ENCODE measurements at regions not wholly inside any gene's neighbourhood (a gene's known extent, or its start where the extent isn't known, plus 50 kb on each side); places are given as distances from the start of the nearest gene placed in this dataset.

DNA sequence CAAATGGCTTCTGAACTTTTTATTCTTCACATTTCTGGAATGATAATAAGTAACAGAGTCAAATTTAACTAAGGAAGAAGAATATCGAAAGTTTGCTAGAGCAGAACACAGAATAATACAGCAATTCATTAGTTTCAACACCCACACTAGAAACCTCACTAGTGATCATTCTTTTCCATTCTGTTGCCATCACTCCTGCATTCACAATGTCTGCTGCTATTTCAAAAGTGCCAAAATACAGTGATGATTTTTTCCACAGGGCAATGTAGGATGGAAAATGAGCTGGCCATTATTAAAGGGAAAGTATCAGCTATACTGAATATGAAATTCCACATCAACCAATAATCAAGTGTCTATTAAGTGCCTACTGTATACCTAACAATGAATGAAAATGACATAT, 186.7 kb downstream of the USP46 start:
- no peak for DNase-seq
- no peak for TF ChIP-seq POLR2A (IDR thresholded peaks at IDR 0.05)
- Histone ChIP-seq H3K4me1 (no peaks in the 10 kb centered on the region), H3K27me3 (no peaks in the 10 kb centered on the region), H3K36me3 (no peaks in the 10 kb centered on the region), H3K27ac (no peak overlapping the region), H3K4me3 (no peak overlapping the region), H3K9me3 (no peaks in the 10 kb centered on the region)
- intact Hi-C loops (cut with DNase I; ENCODE audit: low total_unique reads), result no loop called here

DNA sequence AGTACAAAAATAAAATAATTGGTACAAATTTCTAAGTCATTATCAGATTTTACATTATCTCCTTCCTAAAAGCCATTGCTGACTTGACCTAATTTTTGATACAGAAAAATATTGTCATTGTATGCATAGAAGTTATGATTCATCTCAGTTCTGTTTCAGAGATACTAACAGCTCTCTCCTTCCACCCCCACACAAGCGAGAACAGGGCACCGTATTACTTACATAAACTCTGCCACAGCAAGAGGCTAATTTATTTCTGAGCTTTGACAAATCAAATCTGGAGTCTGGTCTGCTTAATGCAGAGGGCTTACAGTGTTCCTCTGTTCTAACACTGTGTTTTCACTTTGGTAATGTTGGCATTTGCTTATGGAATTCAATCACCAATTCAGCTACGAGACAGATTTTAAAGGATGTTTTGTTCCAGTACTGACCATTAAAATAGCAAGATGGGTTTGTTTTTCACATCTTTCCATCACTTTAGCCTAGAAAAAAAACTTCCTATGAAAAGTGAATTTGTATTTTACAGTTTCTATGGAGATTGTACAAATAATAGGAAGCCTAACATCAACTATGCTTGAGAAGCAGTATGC, 181.8 kb downstream of the USP46 start:
- Histone ChIP-seq H3K36me3 (no peaks in the 10 kb centered on the region), H3K27me3 (no peaks in the 10 kb centered on the region), H3K4me3 (no peak overlapping the region), H3K27ac (no peak overlapping the region), H3K4me1 (no peaks in the 10 kb centered on the region), H3K9me3 (no peaks in the 10 kb centered on the region)
- intact Hi-C loops (cut with DNase I; ENCODE audit: low total_unique reads), result no loop called here
- no peak for DNase-seq
- TF ChIP-seq, protein P1, sequence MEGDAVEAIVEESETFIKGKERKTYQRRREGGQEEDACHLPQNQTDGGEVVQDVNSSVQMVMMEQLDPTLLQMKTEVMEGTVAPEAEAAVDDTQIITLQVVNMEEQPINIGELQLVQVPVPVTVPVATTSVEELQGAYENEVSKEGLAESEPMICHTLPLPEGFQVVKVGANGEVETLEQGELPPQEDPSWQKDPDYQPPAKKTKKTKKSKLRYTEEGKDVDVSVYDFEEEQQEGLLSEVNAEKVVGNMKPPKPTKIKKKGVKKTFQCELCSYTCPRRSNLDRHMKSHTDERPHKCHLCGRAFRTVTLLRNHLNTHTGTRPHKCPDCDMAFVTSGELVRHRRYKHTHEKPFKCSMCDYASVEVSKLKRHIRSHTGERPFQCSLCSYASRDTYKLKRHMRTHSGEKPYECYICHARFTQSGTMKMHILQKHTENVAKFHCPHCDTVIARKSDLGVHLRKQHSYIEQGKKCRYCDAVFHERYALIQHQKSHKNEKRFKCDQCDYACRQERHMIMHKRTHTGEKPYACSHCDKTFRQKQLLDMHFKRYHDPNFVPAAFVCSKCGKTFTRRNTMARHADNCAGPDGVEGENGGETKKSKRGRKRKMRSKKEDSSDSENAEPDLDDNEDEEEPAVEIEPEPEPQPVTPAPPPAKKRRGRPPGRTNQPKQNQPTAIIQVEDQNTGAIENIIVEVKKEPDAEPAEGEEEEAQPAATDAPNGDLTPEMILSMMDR (IDR thresholded peaks at IDR 0.05), result no peak
- no peak for TF ChIP-seq POLR2A (IDR thresholded peaks at IDR 0.05)

DNA sequence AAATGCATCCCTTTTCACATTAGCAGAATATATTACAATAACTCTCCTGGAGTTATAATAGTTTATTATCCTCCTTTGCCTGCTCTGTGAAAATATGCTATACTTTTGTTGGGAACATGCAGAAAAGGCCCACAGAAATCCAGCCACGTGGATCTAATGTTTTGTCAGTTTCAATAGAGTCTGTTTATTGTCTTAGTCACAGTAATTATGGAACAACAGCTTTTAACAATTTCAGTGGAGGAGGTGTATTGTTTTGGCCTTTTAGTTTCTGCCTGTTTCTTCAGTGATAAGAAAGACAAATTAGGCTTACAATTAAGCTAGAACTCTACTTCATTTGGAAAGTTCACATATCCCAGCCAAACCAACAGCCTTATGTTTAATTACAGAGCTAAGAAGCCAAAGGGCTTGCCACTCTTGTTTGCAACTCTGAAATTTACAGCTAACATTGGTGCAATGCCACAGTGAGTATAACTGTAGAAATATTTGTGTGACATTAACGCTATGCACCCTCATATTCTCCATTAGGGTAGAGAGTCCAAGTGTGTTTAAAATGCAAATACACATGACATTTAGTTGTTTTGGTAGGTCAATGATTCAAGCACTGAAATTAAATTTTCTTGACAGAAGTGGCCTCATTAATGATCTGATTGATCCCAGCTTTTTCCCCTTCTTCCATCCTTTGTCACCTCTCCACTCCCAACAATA, 175.8 kb downstream of the USP46 start:
- Histone ChIP-seq H3K27ac (no peak overlapping the region), H3K4me1 (no peaks in the 10 kb centered on the region), H3K4me3 (no peak overlapping the region), H3K36me3 (no peaks in the 10 kb centered on the region), H3K27me3 (no peaks in the 10 kb centered on the region), H3K9me3 (no peaks in the 10 kb centered on the region)
- no peak for DNase-seq
- TF ChIP-seq, protein P1 (IDR thresholded peaks at IDR 0.05), result no peak
- no peak for TF ChIP-seq POLR2A (IDR thresholded peaks at IDR 0.05)
- intact Hi-C loops (cut with DNase I; ENCODE audit: low total_unique reads), result no loop called here

DNA sequence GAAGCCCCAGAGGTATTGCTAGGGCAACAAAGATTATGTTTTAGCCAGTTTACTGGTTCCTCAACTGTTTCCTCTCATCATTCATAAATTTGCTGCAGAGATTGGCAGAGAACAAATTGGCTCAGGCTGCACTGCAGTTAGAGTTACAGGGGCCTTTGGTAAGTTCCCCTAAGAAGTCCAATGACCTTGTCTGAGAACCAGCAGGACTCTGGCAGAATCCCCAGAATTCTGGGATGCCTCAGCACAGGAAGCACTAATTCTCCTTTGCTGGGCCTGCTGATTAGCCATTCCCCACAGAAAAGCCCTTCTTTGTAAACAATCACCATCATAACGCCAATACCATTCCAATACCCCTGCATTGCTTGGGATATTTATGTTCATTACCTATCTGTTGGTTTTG, 151.3 kb downstream of the USP46 start:
- intact Hi-C loops (cut with DNase I; ENCODE audit: low total_unique reads), result no loop called here

DNA sequence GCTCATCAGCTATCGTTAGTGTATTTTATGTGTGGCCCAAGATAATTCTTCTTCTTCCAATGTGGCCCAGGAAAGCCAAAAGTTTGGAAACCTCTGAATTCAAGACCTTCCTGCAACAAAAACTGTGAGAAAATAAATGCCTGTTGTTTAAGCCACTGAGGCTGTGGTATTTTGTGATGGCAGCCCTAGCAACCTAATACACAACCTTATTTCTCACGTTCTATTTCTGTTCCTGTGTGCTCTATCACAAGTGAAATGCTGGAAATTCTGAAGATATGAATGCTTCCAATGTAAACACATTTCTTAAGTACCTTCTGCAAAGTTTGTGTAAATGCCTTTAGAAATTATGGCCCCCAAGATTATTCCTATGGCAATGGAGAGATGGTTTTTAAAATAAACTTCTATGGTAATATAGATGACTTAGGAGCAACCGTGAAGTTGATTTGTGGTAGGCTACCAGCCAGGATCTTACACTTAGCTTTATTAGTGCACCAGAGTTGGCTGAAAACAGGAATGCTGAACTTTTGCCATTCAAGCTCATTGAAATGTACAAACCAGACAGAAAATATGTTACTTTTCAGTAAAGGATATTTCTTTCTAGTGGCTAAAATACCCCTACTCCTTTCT, 148.0 kb downstream of the USP46 start:
- Histone ChIP-seq H3K9me3 (no peaks in the 10 kb centered on the region), H3K36me3 (no peaks in the 10 kb centered on the region), H3K27me3 (no peaks in the 10 kb centered on the region), H3K27ac (no peak overlapping the region), H3K4me1 (no peaks in the 10 kb centered on the region), H3K4me3 (no peak overlapping the region)
- intact Hi-C loops (cut with DNase I; ENCODE audit: low total_unique reads), result no loop called here
- no peak for DNase-seq
- TF ChIP-seq, protein P1 (IDR thresholded peaks at IDR 0.05), result no peak
- no peak for TF ChIP-seq POLR2A (IDR thresholded peaks at IDR 0.05)

More for the DNA sequence above, 151.3 kb downstream of the USP46 start:
- Histone ChIP-seq H3K4me1 (no peaks in the 10 kb centered on the region), H3K27ac (no peak overlapping the region), H3K9me3 (no peaks in the 10 kb centered on the region), H3K36me3 (no peaks in the 10 kb centered on the region), H3K27me3 (no peaks in the 10 kb centered on the region), H3K4me3 (no peak overlapping the region)
- TF ChIP-seq, protein P1 (IDR thresholded peaks at IDR 0.05), result no peak
- TF ChIP-seq POLR2A (IDR thresholded peaks at IDR 0.05), result no peak
- DNase-seq, result peak in 1 of 2 donors; percentile 28
